Astrocyte (in vitro differentiated cells and primary cell): ENCODE measurements at regions not wholly inside any gene's neighbourhood (a gene's known extent, or its start where the extent isn't known, plus 50 kb on each side); places are given as distances from the start of the nearest gene placed in this dataset.
A peak's percentile ranks its signal among the peaks of the same experiment; 100 is the strongest.

ENCODE experiments used
- DNase-seq: peaks from one replicate; pipeline ENCODE4 v3.0.0-alpha.2; 2010; ENCODE audit warnings: low read depth
- FAIRE-seq: peaks from 2 replicates; lab custom pipeline; 2011; peaks lifted over from hg19 to GRCh38; lab: Jason Lieb, UNC
- H2AFZ ChIP-seq: 2 replicates; pipeline ENCODE4 v1.6.0; 2012; ENCODE audit warnings: low read depth, low read length, inconsistent platforms
- H3K27ac ChIP-seq: 2 replicates; pipeline ENCODE4 v1.5.1; 2011; ENCODE audit warnings: low read depth, low read length, inconsistent platforms
- H3K27me3 ChIP-seq: 2 replicates; pipeline ENCODE4 v1.6.0; 2011; ENCODE audit warnings: low read length, inconsistent platforms; ENCODE audit not compliant: insufficient read depth
- H3K36me3 ChIP-seq: 2 replicates; pipeline ENCODE4 v1.5.1; 2011; ENCODE audit warnings: low read length, inconsistent platforms; ENCODE audit not compliant: insufficient read depth
- H3K4me1 ChIP-seq: 2 replicates; pipeline ENCODE4 v1.5.1; 2011; ENCODE audit warnings: low read length, inconsistent platforms; ENCODE audit not compliant: insufficient read depth
- H3K4me2 ChIP-seq: 2 replicates; pipeline ENCODE4 v1.6.0; 2012; ENCODE audit warnings: low read length, inconsistent platforms
- H3K4me3 ChIP-seq: 2 replicates; pipeline ENCODE4 v1.5.1; 2011; ENCODE audit warnings: low read depth, mild to moderate bottlenecking, low read length, inconsistent platforms; ENCODE audit not compliant: insufficient read depth
- H3K79me2 ChIP-seq: 2 replicates; pipeline ENCODE4 v1.6.0; 2012; ENCODE audit warnings: mild to moderate bottlenecking, low read length, inconsistent platforms; ENCODE audit not compliant: insufficient read depth
- H3K9ac ChIP-seq: 2 replicates; pipeline ENCODE4 v1.6.0; 2012; ENCODE audit warnings: mild to moderate bottlenecking, low read length, inconsistent platforms
- H3K9me3 ChIP-seq: 2 replicates; pipeline ENCODE4 v1.5.1; 2012; ENCODE audit warnings: low read depth, mild to moderate bottlenecking, low read length, inconsistent platforms; ENCODE audit not compliant: insufficient read depth
- H4K20me1 ChIP-seq: 2 replicates; pipeline ENCODE4 v1.6.0; 2012; ENCODE audit warnings: low read length, inconsistent platforms; ENCODE audit not compliant: insufficient read depth
- H3K27ac Mint-ChIP-seq: one replicate; pipeline ENCODE4 v1.8.0; 2021; ENCODE audit warnings: mild to moderate bottlenecking, mixed read lengths; ENCODE audit not compliant: unreplicated experiment
- H3K27me3 Mint-ChIP-seq: one replicate; pipeline ENCODE4 v1.8.0; 2021; ENCODE audit warnings: low read depth, mixed read lengths; ENCODE audit not compliant: unreplicated experiment
- H3K36me3 Mint-ChIP-seq: one replicate; pipeline ENCODE4 v1.8.0; 2021; ENCODE audit warnings: low read depth, mixed read lengths; ENCODE audit not compliant: unreplicated experiment
- H3K4me1 Mint-ChIP-seq: one replicate; pipeline ENCODE4 v1.8.0; 2021; ENCODE audit warnings: low read depth, mixed read lengths; ENCODE audit not compliant: unreplicated experiment
- H3K4me3 Mint-ChIP-seq: one replicate; pipeline ENCODE4 v1.8.0; 2021; ENCODE audit warnings: mild to moderate bottlenecking, moderate library complexity, mixed read lengths; ENCODE audit not compliant: unreplicated experiment
- H3K9me3 Mint-ChIP-seq: one replicate; pipeline ENCODE4 v1.8.0; 2021; ENCODE audit warnings: mild to moderate bottlenecking, mixed read lengths; ENCODE audit not compliant: unreplicated experiment
- CTCF ChIP-seq: IDR thresholded peaks from 2 replicates; pipeline ENCODE4 v1.5.1; 2011; ENCODE audit warnings: low read depth, mild to moderate bottlenecking, inconsistent platforms, low read length, moderate library complexity; ENCODE audit not compliant: insufficient read depth
- EZH2 ChIP-seq: IDR thresholded peaks from 2 replicates; pipeline ENCODE4 v1.6.1; 2012; ENCODE audit warnings: mild to moderate bottlenecking, low read length, inconsistent platforms; ENCODE audit not compliant: insufficient read depth

- no peaks in the 10 kb centered on the region for H3K27me3 Mint-ChIP-seq
- no peak overlapping the region for H3K4me3 Mint-ChIP-seq
Observed at GRCh38 chr12:22986997-22987396, 362.0 kb downstream of the ETNK1 start.

GRCh38 chr12:22990501-22990900, 365.5 kb downstream of the ETNK1 start:
- Mint-ChIP-seq H3K4me3 (no peak overlapping the region), H3K4me1 (peaks cover 4% of the 10 kb centered on the region), H3K27ac (no peak overlapping the region), H3K9me3 (no peaks in the 10 kb centered on the region), H3K36me3 (no peaks in the 10 kb centered on the region), H3K27me3 (no peaks in the 10 kb centered on the region)
- Histone ChIP-seq H3K4me2 (no peak overlapping the region), H3K36me3 (no peaks in the 10 kb centered on the region), H3K79me2 (no peaks in the 10 kb centered on the region), H3K4me1 (no peaks in the 10 kb centered on the region), H3K27ac (no peak overlapping the region), H2AFZ (no peak overlapping the region), H3K9ac (no peak overlapping the region), H3K9me3 (no peaks in the 10 kb centered on the region), H3K4me3 (no peak overlapping the region), H4K20me1 (no peaks in the 10 kb centered on the region), H3K27me3 (no peaks in the 10 kb centered on the region)
- DNase-seq, result no peak
- FAIRE-seq, result no peak
- TF ChIP-seq EZH2 (no peak), CTCF (no peak)

More at GRCh38 chr12:22986997-22987396, 362.0 kb downstream of the ETNK1 start:
- H3K36me3 Mint-ChIP-seq, result no peaks in the 10 kb centered on the region
- Histone ChIP-seq H3K4me1 (no peaks in the 10 kb centered on the region), H2AFZ (no peak overlapping the region), H3K4me2 (peak overlapping the region; percentile 27), H3K4me3 (no peak overlapping the region), H3K36me3 (no peaks in the 10 kb centered on the region), H4K20me1 (no peaks in the 10 kb centered on the region), H3K79me2 (no peaks in the 10 kb centered on the region), H3K27ac (no peak overlapping the region), H3K9me3 (no peaks in the 10 kb centered on the region), H3K27me3 (no peaks in the 10 kb centered on the region), H3K9ac (no peak overlapping the region)
- no peak for FAIRE-seq
- TF ChIP-seq EZH2 (no peak), CTCF (no peak)
- H3K27ac Mint-ChIP-seq, result peak overlapping the region; percentile 73
- no peaks in the 10 kb centered on the region for H3K9me3 Mint-ChIP-seq
- DNase-seq, result peak; percentile 57
- peaks cover 4% of the 10 kb centered on the region for H3K4me1 Mint-ChIP-seq

- H3K27me3 Mint-ChIP-seq, result no peaks in the 10 kb centered on the region
- H3K27ac ChIP-seq, result no peak overlapping the region
- no peak overlapping the region for H3K27ac Mint-ChIP-seq
- H3K9ac ChIP-seq, result no peak overlapping the region
- H3K27me3 ChIP-seq, result no peaks in the 10 kb centered on the region
- H3K36me3 Mint-ChIP-seq, result no peaks in the 10 kb centered on the region
- H3K36me3 ChIP-seq, result no peaks in the 10 kb centered on the region
- H3K9me3 ChIP-seq, result no peaks in the 10 kb centered on the region
- DNase-seq (no peak), FAIRE-seq (no peak)
- no peaks in the 10 kb centered on the region for H3K4me1 ChIP-seq
- no peak for TF ChIP-seq CTCF
- H3K4me3 ChIP-seq, result no peak overlapping the region
- H3K4me1 Mint-ChIP-seq, result peaks cover 4% of the 10 kb centered on the region
- H4K20me1 ChIP-seq, result no peaks in the 10 kb centered on the region
- H3K4me2 ChIP-seq, result no peak overlapping the region
- no peak overlapping the region for H2AFZ ChIP-seq
- H3K9me3 Mint-ChIP-seq, result no peaks in the 10 kb centered on the region
- no peaks in the 10 kb centered on the region for H3K79me2 ChIP-seq
- H3K4me3 Mint-ChIP-seq, result no peak overlapping the region
Observed at GRCh38 chr12:22991250-22991844, 366.4 kb downstream of the ETNK1 start.
